HuH-7.5 (cell line): ENCODE measurements at regions not wholly inside any gene's neighbourhood (a gene's known extent, or its start where the extent isn't known, plus 50 kb on each side); places are given as distances from the start of the nearest gene placed in this dataset.

Experiments
- DNase-seq: peaks from one replicate; pipeline ENCODE4 v3.0.0; 2011; ENCODE audit warnings: low spot score

- DNase-seq = no peak
Observed at GRCh38 chr6:169890049-169890448, 138.6 kb downstream of the ERMARD start.

GRCh38 chr6:169887529-169888140 is 136.2 kb downstream of the ERMARD start:
- DNase-seq = no peak

- no peak for DNase-seq
Observed at GRCh38 chr6:169886631-169887227, 135.3 kb downstream of the ERMARD start.

- DNase-seq = no peak
Observed at GRCh38 chr6:169885831-169886230, 134.4 kb downstream of the ERMARD start.

- DNase-seq = no peak
Observed at GRCh38 chr6:169885131-169885530, 133.7 kb downstream of the ERMARD start.

GRCh38 chr6:169884158-169884557 is 132.7 kb downstream of the ERMARD start:
- no peak for DNase-seq

- DNase-seq = no peak
Observed at GRCh38 chr6:169883316-169883715, 131.9 kb downstream of the ERMARD start.

- DNase-seq = no peak
Observed at GRCh38 chr6:169881976-169882375, 130.6 kb downstream of the ERMARD start.

- no peak for DNase-seq
Observed at GRCh38 chr6:169881398-169881797, 130.0 kb downstream of the ERMARD start.

- no peak for DNase-seq
Observed at GRCh38 chr6:169880516-169880915, 129.1 kb downstream of the ERMARD start.

GRCh38 chr6:169869301-169869700 is 117.9 kb downstream of the ERMARD start:
- DNase-seq = no peak

- no peak for DNase-seq
Observed at GRCh38 chr6:169868458-169868857, 117.0 kb downstream of the ERMARD start.

- no peak for DNase-seq
Observed at GRCh38 chr6:169867751-169868191, 116.3 kb downstream of the ERMARD start.

- DNase-seq = no peak
Observed at GRCh38 chr6:169866668-169867521, 115.5 kb downstream of the ERMARD start.

GRCh38 chr6:169866140-169866534 is 114.7 kb downstream of the ERMARD start:
- no peak for DNase-seq

GRCh38 chr6:169865346-169866139 is 114.1 kb downstream of the ERMARD start:
- no peak for DNase-seq

GRCh38 chr6:169864148-169865020 is 113.0 kb downstream of the ERMARD start:
- DNase-seq = no peak

GRCh38 chr6:169863710-169864109 is 112.3 kb downstream of the ERMARD start:
- no peak for DNase-seq

- no peak for DNase-seq
Observed at GRCh38 chr6:169862892-169863525, 111.6 kb downstream of the ERMARD start.

GRCh38 chr6:169862043-169862891 is 110.8 kb downstream of the ERMARD start:
- DNase-seq = no peak
